Breast epithelium (tissue), 4 donors: ENCODE measurements at regions not wholly inside any gene's neighbourhood (a gene's known extent, or its start where the extent isn't known, plus 50 kb on each side); places are given as distances from the start of the nearest gene placed in this dataset.

Source experiments
- DNase-seq, 2 donors: peaks; one replicate each; pipeline ENCODE4 v3.0.0-alpha.2; 2019; ENCODE audit warnings: low spot score in 2 of 2
- H3K27ac ChIP-seq, 2 donors: fragments of 200-600 bp; sonication (generic) in 1 of 2; one replicate each; pipeline ENCODE4 v1.5.1; 2016 to 2019; ENCODE audit warnings: mild to moderate bottlenecking in 1 of 2
- H3K27me3 ChIP-seq, 2 donors: fragments of 200-600 bp; sonication (generic) in 1 of 2; one replicate each; pipeline versions ENCODE4 v1.5.1 to v1.6.0; 2017 to 2019; ENCODE audit warnings: control low read depth in 1 of 2, mild to moderate bottlenecking in 1 of 2
- H3K36me3 ChIP-seq: fragments of 200-600 bp; one replicate; pipeline ENCODE4 v1.5.1; 2019
- H3K4me1 ChIP-seq, 2 donors: fragments of 200-600 bp; sonication (generic); one replicate each; pipeline ENCODE4 v1.5.1; 2016 to 2019; ENCODE audit warnings: control low read depth in 1 of 2
- H3K4me3 ChIP-seq, 3 donors: fragments of 200-600 bp; sonication (generic); 1 replicate in 2 of 3; 2 replicates in 1 of 3; pipeline ENCODE4 v1.5.1; 2016 to 2019; ENCODE audit warnings: mild to moderate bottlenecking in 3 of 3, moderate library complexity in 2 of 3
- H3K9me3 ChIP-seq, 2 donors: fragments of 200-600 bp; sonication (generic) in 1 of 2; one replicate each; pipeline ENCODE4 v1.5.1; 2016 to 2019; ENCODE audit warnings: control low read depth in 1 of 2
- POLR2A ChIP-seq: fragments of 450-650 bp; IDR thresholded peaks from one replicate; pipeline ENCODE4 v1.6.1; 2016; ENCODE audit warnings: antibody characterized with exemption, mild to moderate bottlenecking, moderate library complexity
- POLR2AphosphoS5 ChIP-seq, 3 donors: sonication (generic); formaldehyde crosslinking; IDR thresholded peaks; one replicate each; pipeline ENCODE4 v1.6.1; 2017; ENCODE audit warnings: antibody characterized with exemption in 3 of 3
- intact Hi-C: fragments of 100-400 bp; cut with DNase I; formaldehyde crosslinking; loops from one replicate; pipeline ENCODE4 v1.15.1; 2023; ENCODE audit warnings: low total_unique reads
- TF ChIP-seq, protein P1 (sequence below), 3 donors: fragments of 450-650 bp; IDR thresholded peaks; one replicate each; pipeline ENCODE4 v1.5.1; 2016 to 2017; ENCODE audit warnings: antibody characterized with exemption in 3 of 3, mild to moderate bottlenecking in 3 of 3, moderate library complexity in 3 of 3

DNA sequence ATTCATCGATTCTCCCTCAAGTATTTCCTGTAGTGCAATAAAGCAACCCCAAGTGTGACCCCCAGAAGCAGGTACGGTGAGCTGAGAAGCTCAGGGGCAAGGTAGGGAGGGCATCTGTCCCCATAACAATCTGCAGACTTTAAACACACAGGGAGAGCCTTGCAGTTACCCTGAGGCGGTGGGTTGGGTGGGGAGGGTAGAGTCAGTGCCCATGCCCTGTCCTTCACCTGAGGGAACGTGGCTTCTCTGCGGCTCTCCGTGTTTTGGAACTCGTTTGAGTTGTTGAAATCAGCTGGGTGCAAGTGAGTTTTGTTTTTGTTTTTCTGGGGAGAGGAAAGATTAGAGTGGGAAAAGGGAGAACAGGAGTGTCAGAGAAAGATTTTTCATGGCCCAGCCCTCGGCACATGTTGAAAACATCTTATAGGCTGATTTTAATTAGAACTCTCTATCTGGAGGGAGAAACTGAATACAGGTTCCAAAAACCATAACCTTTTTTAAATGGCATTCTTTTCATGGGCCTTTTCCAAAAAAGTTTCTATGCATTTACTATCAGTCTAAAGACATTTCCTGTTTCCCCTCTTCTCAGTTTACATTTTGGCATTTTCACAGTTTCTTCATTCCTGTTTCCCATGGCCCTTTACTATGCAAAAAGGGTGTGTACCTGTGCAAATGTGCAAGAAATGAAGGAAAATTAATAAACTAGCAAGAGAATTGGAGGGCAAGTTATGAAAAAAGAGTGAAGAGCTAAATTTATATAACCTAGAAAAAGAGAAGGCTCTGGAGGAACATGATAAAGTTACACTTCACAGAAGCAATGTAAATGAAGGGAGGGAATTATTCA is 266.5 kb upstream of the VLDLR start:
- intact Hi-C loops: loop anchor here (5.0 kb wide), 1 partner anchor 1463 kb away; no protein-coding TSS in a partner anchor
- H3K4me1 ChIP-seq: no peaks in the 10 kb centered on the region
- TF ChIP-seq POLR2AphosphoS5 (IDR thresholded peaks at IDR 0.05) (no peak), POLR2A (no peak)
- TF ChIP-seq, protein P1, sequence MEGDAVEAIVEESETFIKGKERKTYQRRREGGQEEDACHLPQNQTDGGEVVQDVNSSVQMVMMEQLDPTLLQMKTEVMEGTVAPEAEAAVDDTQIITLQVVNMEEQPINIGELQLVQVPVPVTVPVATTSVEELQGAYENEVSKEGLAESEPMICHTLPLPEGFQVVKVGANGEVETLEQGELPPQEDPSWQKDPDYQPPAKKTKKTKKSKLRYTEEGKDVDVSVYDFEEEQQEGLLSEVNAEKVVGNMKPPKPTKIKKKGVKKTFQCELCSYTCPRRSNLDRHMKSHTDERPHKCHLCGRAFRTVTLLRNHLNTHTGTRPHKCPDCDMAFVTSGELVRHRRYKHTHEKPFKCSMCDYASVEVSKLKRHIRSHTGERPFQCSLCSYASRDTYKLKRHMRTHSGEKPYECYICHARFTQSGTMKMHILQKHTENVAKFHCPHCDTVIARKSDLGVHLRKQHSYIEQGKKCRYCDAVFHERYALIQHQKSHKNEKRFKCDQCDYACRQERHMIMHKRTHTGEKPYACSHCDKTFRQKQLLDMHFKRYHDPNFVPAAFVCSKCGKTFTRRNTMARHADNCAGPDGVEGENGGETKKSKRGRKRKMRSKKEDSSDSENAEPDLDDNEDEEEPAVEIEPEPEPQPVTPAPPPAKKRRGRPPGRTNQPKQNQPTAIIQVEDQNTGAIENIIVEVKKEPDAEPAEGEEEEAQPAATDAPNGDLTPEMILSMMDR (IDR thresholded peaks at IDR 0.05): no peak
- DNase-seq: no peak
- H3K9me3 ChIP-seq: no peaks in the 10 kb centered on the region
- no peak overlapping the region for H3K27ac ChIP-seq
- H3K36me3 ChIP-seq: no peaks in the 10 kb centered on the region
- no peak overlapping the region for H3K4me3 ChIP-seq
- H3K27me3 ChIP-seq: no peaks in the 10 kb centered on the region

DNA sequence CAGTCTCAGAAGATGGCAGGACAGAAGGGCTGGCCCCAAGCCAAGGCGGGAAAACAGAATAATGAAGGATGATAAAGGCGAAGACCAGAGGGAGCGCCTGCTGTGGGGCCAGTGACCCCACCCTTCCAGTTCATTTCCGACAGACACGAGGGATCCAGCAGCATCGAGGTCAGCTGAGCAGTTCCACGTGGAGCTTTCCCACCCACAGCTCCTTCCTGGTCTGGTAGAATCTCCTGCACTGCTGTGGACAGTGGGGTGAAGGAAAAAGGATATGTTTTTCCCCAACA is 265.9 kb upstream of the VLDLR start:
- no peaks in the 10 kb centered on the region for H3K27me3 ChIP-seq
- intact Hi-C loops: loop anchor here (5.0 kb wide), 1 partner anchor 1463 kb away; no protein-coding TSS in a partner anchor
- no peaks in the 10 kb centered on the region for H3K4me1 ChIP-seq
- no peak for DNase-seq
- H3K36me3 ChIP-seq: no peaks in the 10 kb centered on the region
- H3K27ac ChIP-seq: no peak overlapping the region
- H3K4me3 ChIP-seq: no peak overlapping the region
- TF ChIP-seq, protein P1 (IDR thresholded peaks at IDR 0.05): no peak
- TF ChIP-seq POLR2A: no peak
- TF ChIP-seq POLR2AphosphoS5 (IDR thresholded peaks at IDR 0.05): no peak
- H3K9me3 ChIP-seq: no peaks in the 10 kb centered on the region

DNA sequence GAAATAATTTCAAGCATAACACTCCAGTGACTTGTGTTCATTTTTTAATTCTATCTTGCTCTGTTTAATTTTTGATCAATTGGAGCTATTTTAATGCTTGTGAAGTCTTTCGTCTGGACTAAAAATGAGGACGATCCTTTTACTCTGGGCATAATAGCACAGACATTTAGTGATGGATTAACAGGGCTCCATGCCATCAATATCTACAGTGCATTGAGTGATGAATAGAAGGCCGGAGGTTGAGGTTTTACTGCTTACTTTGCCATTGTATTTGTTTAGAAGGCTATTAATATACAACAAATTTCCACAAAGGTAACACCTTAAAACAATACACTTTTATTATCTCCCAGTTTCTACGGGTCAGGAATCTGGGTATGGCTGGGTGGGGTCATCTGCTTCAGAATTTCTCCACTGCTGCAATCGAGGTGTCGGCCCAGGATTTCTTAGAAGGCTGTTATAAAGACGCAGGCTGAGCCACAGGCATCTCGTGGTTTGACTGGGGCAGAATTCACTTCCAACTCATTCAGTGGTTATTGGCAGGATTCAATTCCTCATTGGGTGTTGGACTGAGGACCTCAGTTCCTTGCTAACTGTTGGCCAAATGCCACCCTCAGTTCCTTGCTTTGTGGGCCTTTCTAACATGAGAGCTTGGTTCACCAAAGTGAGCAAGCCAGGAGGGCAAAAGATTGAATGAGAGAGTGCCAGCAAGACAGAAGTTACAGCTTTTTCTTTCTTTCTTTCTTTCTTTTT is 265.4 kb upstream of the VLDLR start:
- TF ChIP-seq POLR2A: no peak
- TF ChIP-seq, protein P1 (IDR thresholded peaks at IDR 0.05): no peak
- intact Hi-C loops: loop anchor here (5.0 kb wide), 1 partner anchor 1464 kb away; no protein-coding TSS in a partner anchor
- Histone ChIP-seq H3K36me3 (no peaks in the 10 kb centered on the region), H3K27ac (no peak overlapping the region), H3K9me3 (no peaks in the 10 kb centered on the region), H3K4me1 (no peaks in the 10 kb centered on the region), H3K27me3 (no peaks in the 10 kb centered on the region), H3K4me3 (no peak overlapping the region)
- DNase-seq: no peak

DNA sequence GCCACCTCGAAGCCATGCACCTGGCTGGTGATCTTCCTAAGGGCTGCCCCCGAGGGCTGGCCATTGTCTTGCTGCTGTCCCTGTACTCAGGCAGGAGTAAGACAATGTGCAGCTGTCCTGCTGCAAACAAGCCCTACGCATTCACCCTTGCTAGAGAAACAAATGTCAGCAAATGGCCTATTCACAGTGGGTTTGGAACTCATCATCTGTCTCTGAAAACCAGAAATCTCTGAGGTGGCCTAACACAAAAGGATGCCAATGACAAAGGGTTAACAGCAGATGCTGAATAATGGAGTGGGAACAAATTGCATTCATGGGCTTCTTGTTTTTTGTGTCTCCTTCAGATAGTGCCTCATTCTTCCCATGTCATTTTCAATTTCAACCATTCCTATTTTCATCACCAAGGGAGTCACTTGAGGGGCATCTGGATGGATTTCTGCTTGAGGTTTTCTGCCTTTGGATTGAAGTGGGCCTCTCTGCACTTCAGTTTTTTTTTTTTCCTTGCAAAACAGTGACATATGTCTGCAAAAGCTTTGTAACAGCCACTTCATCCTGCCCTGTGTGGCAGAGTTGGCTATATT is 261.6 kb upstream of the VLDLR start:
- intact Hi-C loops: loop anchor here (5.0 to 10.0 kb wide), 2 partner anchors 1115 to 1468 kb away; no protein-coding TSS in a partner anchor
- Histone ChIP-seq H3K4me3 (no peak overlapping the region), H3K9me3 (no peaks in the 10 kb centered on the region), H3K27me3 (no peaks in the 10 kb centered on the region), H3K36me3 (no peaks in the 10 kb centered on the region), H3K27ac (no peak overlapping the region), H3K4me1 (no peaks in the 10 kb centered on the region)
- TF ChIP-seq POLR2A (no peak), POLR2AphosphoS5 (IDR thresholded peaks at IDR 0.05) (no peak)
- TF ChIP-seq, protein P1 (IDR thresholded peaks at IDR 0.05): no peak
- no peak for DNase-seq
